Smooth muscle cell (in vitro differentiated cells): ENCODE measurements at regions not wholly inside any gene's neighbourhood (a gene's known extent, or its start where the extent isn't known, plus 50 kb on each side); places are given as distances from the start of the nearest gene placed in this dataset.

Experiments used
- DNase-seq: peaks from one replicate; lab custom pipeline; 2025; ENCODE audit not compliant: unreplicated experiment; lab: John Stamatoyannopoulos, UW
- H2AFZ ChIP-seq: fragments of 200-600 bp; sonication (generic); 2 replicates; pipeline ENCODE4 v1.6.0; 2016; ENCODE audit warnings: antibody characterized with exemption, low read depth, mild to moderate bottlenecking
- H3F3A ChIP-seq: fragments of 200-600 bp; sonication (generic); 2 replicates; pipeline ENCODE4 v1.6.0; 2017; ENCODE audit warnings: antibody characterized with exemption, low read depth
- H3K27ac ChIP-seq: fragments of 200-600 bp; sonication (generic); 2 replicates; pipeline ENCODE4 v1.5.1; 2016; ENCODE audit warnings: low read depth, mild to moderate bottlenecking
- H3K27me3 ChIP-seq: fragments of 200-600 bp; sonication (generic); 2 replicates; pipeline ENCODE4 v1.6.1; 2016; ENCODE audit warnings: low read depth, mild to moderate bottlenecking
- H3K36me3 ChIP-seq: fragments of 200-600 bp; sonication (generic); 2 replicates; pipeline ENCODE4 v1.5.1; 2016; ENCODE audit warnings: low read depth
- H3K4me1 ChIP-seq: fragments of 200-600 bp; sonication (generic); 2 replicates; pipeline ENCODE4 v1.5.1; 2016; ENCODE audit warnings: low read depth
- H3K4me2 ChIP-seq: fragments of 200-600 bp; sonication (generic); 2 replicates; pipeline ENCODE4 v1.6.0; 2016; ENCODE audit warnings: mild to moderate bottlenecking
- H3K4me3 ChIP-seq: fragments of 200-600 bp; sonication (generic); 2 replicates; pipeline ENCODE4 v1.5.1; 2016; ENCODE audit warnings: mild to moderate bottlenecking
- H3K79me2 ChIP-seq: fragments of 200-600 bp; sonication (generic); 2 replicates; pipeline ENCODE4 v1.6.0; 2016; ENCODE audit warnings: low read depth, mild to moderate bottlenecking
- H3K9ac ChIP-seq: fragments of 200-600 bp; sonication (generic); 2 replicates; pipeline ENCODE4 v1.6.0; 2016; ENCODE audit warnings: low read depth
- H3K9me3 ChIP-seq: fragments of 200-600 bp; sonication (generic); replicated peaks from 2 replicates; pipeline ENCODE4 v1.5.1; 2016; ENCODE audit warnings: low read depth
- H4K20me1 ChIP-seq: fragments of 200-600 bp; sonication (generic); 2 replicates; pipeline ENCODE4 v1.6.0; 2016; ENCODE audit warnings: low read depth
- CTCF ChIP-seq: fragments of 200-600 bp; sonication (generic); IDR thresholded peaks from 2 replicates; pipeline ENCODE4 v1.5.1; 2017; ENCODE audit warnings: borderline replicate concordance, mild to moderate bottlenecking, antibody characterized with exemption; ENCODE audit not compliant: insufficient read depth, poor library complexity, severe bottlenecking
- WGBS: methylation state at CpG from one replicate; pipeline ENCODE4 v1.1.7; 2016; ENCODE audit warnings: low lambda C conversion rate; 5-methylcytosine and 5-hydroxymethylcytosine counted together

- H3F3A ChIP-seq, result no peaks in the 10 kb centered on the region
- no peak overlapping the region for H3K4me3 ChIP-seq
- H4K20me1 ChIP-seq, result no peaks in the 10 kb centered on the region
- H3K9ac ChIP-seq, result no peak overlapping the region
- H3K27me3 ChIP-seq, result no peaks in the 10 kb centered on the region
- no peak overlapping the region for H2AFZ ChIP-seq
- H3K36me3 ChIP-seq, result no peaks in the 10 kb centered on the region
- H3K9me3 ChIP-seq, result peaks cover 4% of the 10 kb centered on the region
- H3K4me1 ChIP-seq, result no peaks in the 10 kb centered on the region
- H3K79me2 ChIP-seq, result no peaks in the 10 kb centered on the region
- no peak overlapping the region for H3K27ac ChIP-seq
- no peak overlapping the region for H3K4me2 ChIP-seq
- 87% methylated on average over 18 of the region's 18 CpGs for WGBS
- no peak for TF ChIP-seq CTCF
- no peak for DNase-seq
These were observed 612.6 kb downstream of the TBC1D22A start for GRCh38 chr22:47374901-47375575.

GRCh38 chr22:47374273-47374771, 611.9 kb downstream of the TBC1D22A start:
- DNase-seq, result no peak
- Histone ChIP-seq H3K9me3 (peaks cover 4% of the 10 kb centered on the region), H3K4me2 (no peak overlapping the region), H3K27me3 (no peaks in the 10 kb centered on the region), H3K27ac (no peak overlapping the region), H3K36me3 (no peaks in the 10 kb centered on the region), H4K20me1 (no peaks in the 10 kb centered on the region), H3K4me1 (no peaks in the 10 kb centered on the region), H3F3A (no peaks in the 10 kb centered on the region), H3K9ac (no peak overlapping the region), H3K4me3 (no peak overlapping the region), H3K79me2 (no peaks in the 10 kb centered on the region), H2AFZ (no peak overlapping the region)
- TF ChIP-seq CTCF, result no peak
- whole genome bisulfite sequencing, result 76% methylated on average over 14 of the region's 15 CpGs

- no peak for DNase-seq
- no peaks in the 10 kb centered on the region for H3K4me1 ChIP-seq
- H3K36me3 ChIP-seq, result no peaks in the 10 kb centered on the region
- no peak overlapping the region for H3K27ac ChIP-seq
- H3K4me2 ChIP-seq, result no peak overlapping the region
- no peaks in the 10 kb centered on the region for H3F3A ChIP-seq
- WGBS, result 80% methylated on average over 13 of the region's 13 CpGs
- no peak for TF ChIP-seq CTCF
- H3K79me2 ChIP-seq, result no peaks in the 10 kb centered on the region
- no peak overlapping the region for H3K9ac ChIP-seq
- H3K4me3 ChIP-seq, result no peak overlapping the region
- H3K27me3 ChIP-seq, result no peaks in the 10 kb centered on the region
- no peaks in the 10 kb centered on the region for H4K20me1 ChIP-seq
- H3K9me3 ChIP-seq, result peaks cover 4% of the 10 kb centered on the region
- H2AFZ ChIP-seq, result no peak overlapping the region
These were observed 611.3 kb downstream of the TBC1D22A start for GRCh38 chr22:47373648-47374272.
